Suprapubic skin (tissue), 4 donors: ENCODE measurements at regions not wholly inside any gene's neighbourhood (a gene's known extent, or its start where the extent isn't known, plus 50 kb on each side); places are given as distances from the start of the nearest gene placed in this dataset.
A peak's percentile ranks its signal among the peaks of the same experiment; 100 is the strongest.

Experiments used
- DNase-seq, 2 donors: peaks; one replicate each; pipeline ENCODE4 v3.0.0-alpha.2; 2019; ENCODE audit warnings: low spot score in 2 of 2
- H3K27ac ChIP-seq: fragments of 200-600 bp; sonication (generic); one replicate; pipeline ENCODE4 v1.5.1; 2019
- H3K27me3 ChIP-seq: fragments of 200-600 bp; sonication (generic); one replicate; pipeline ENCODE4 v1.5.1; 2019
- H3K36me3 ChIP-seq: fragments of 200-600 bp; sonication (generic); one replicate; pipeline ENCODE4 v1.5.1; 2019
- H3K4me1 ChIP-seq: fragments of 200-600 bp; sonication (generic); one replicate; pipeline ENCODE4 v1.5.1; 2019
- H3K4me3 ChIP-seq: fragments of 200-600 bp; sonication (generic); one replicate; pipeline ENCODE4 v1.5.1; 2019; ENCODE audit warnings: mild to moderate bottlenecking
- H3K9me3 ChIP-seq: fragments of 200-600 bp; sonication (generic); one replicate; pipeline ENCODE4 v1.5.1; 2019
- EP300 ChIP-seq: sonication (generic); formaldehyde crosslinking; IDR thresholded peaks from one replicate; pipeline ENCODE4 v1.6.1; 2017; ENCODE audit warnings: antibody characterized with exemption
- POLR2A ChIP-seq, 2 donors: fragments of 450-650 bp; IDR thresholded peaks; one replicate each; pipeline ENCODE4 v1.6.1; 2017; ENCODE audit warnings: antibody characterized with exemption in 2 of 2, mild to moderate bottlenecking in 2 of 2, moderate library complexity in 2 of 2
- POLR2AphosphoS5 ChIP-seq, 3 donors: sonication (generic); formaldehyde crosslinking; IDR thresholded peaks; one replicate each; pipeline ENCODE4 v1.6.1; 2017; ENCODE audit warnings: antibody characterized with exemption in 3 of 3
- WGBS: methylation state at CpG from one replicate; pipeline ENCODE4 v1.1.5; 2018; 5-methylcytosine and 5-hydroxymethylcytosine counted together
- TF ChIP-seq, protein P1 (sequence below), 2 donors: fragments of 200-600 bp in 1 of 2; fragments of 450-650 bp in 1 of 2; sonication (generic) in 1 of 2; IDR thresholded peaks; one replicate each; pipeline ENCODE4 v1.5.1; 2016 to 2019; ENCODE audit warnings: antibody characterized with exemption in 2 of 2, mild to moderate bottlenecking in 1 of 2, moderate library complexity in 1 of 2

DNA sequence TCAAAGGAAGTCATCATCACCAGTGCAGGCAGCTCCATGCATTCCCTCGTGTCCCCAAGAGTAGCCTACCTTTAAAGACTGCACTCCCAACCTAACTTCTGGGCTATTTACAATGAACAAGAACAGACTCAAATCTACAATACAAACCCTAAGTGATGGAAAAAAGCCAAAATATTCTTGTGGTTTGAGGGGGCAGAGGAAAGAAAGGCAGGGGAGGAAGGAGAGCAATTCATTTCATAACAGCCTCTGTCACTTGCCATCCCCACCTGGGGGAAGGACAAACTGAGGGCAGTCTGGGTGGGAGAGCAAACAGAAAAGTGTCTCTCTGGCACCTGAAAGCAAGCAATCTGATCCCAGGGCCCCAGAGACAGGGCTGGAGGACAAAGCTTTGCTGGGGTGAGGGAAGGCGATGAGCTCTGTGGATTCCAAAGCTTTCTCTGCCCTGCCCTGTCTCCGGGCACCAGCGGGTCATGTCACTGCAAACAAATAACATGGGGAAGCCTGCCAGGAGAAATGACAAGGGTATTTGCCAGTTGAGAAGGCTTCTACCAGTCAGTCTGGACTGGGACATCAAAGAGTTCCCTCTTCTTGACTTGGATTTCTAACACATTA, 528.0 kb upstream of the TNP1 start:
- WGBS, result 50% methylated on average over 4 of the region's 4 CpGs
- H3K36me3 ChIP-seq, result no peaks in the 10 kb centered on the region
- no peaks in the 10 kb centered on the region for H3K9me3 ChIP-seq
- peaks cover 5% of the 10 kb centered on the region for H3K4me1 ChIP-seq
- H3K27ac ChIP-seq, result no peak overlapping the region
- TF ChIP-seq, protein P1, sequence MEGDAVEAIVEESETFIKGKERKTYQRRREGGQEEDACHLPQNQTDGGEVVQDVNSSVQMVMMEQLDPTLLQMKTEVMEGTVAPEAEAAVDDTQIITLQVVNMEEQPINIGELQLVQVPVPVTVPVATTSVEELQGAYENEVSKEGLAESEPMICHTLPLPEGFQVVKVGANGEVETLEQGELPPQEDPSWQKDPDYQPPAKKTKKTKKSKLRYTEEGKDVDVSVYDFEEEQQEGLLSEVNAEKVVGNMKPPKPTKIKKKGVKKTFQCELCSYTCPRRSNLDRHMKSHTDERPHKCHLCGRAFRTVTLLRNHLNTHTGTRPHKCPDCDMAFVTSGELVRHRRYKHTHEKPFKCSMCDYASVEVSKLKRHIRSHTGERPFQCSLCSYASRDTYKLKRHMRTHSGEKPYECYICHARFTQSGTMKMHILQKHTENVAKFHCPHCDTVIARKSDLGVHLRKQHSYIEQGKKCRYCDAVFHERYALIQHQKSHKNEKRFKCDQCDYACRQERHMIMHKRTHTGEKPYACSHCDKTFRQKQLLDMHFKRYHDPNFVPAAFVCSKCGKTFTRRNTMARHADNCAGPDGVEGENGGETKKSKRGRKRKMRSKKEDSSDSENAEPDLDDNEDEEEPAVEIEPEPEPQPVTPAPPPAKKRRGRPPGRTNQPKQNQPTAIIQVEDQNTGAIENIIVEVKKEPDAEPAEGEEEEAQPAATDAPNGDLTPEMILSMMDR (IDR thresholded peaks at IDR 0.05), result no peak
- TF ChIP-seq POLR2AphosphoS5 (IDR thresholded peaks at IDR 0.05) (no peak), POLR2A (IDR thresholded peaks at IDR 0.05) (no peak), EP300 (no peak)
- H3K27me3 ChIP-seq, result no peaks in the 10 kb centered on the region
- no peak for DNase-seq
- no peak overlapping the region for H3K4me3 ChIP-seq

DNA sequence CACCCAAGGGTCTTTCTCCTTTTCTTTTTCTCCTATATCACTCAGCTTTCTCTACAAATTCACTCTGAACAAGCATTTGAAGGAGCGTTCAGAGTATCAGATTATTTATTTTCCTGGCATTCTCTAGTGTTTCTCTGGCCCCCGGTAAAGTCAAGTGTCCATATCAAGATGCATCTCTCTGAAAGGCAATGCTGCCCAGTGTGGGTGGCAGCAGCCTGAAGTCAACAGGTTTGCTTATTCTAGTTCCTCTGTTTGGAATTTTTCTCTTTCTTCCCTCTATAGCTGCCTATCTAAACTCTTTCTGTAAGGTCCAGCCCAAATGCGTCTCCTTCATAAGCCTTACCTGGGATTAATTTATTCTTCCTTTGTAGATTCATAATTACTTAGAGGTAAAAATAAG, 526.2 kb upstream of the TNP1 start:
- no peak for DNase-seq
- TF ChIP-seq POLR2AphosphoS5 (IDR thresholded peaks at IDR 0.05) (no peak), POLR2A (IDR thresholded peaks at IDR 0.05) (no peak), EP300 (no peak)
- TF ChIP-seq, protein P1 (IDR thresholded peaks at IDR 0.05), result no peak
- H3K4me3 ChIP-seq, result no peak overlapping the region
- no peak overlapping the region for H3K27ac ChIP-seq
- 64% methylated on average over 3 of the region's 3 CpGs for WGBS
- no peaks in the 10 kb centered on the region for H3K36me3 ChIP-seq
- H3K4me1 ChIP-seq, result peaks cover 3% of the 10 kb centered on the region
- no peaks in the 10 kb centered on the region for H3K9me3 ChIP-seq
- H3K27me3 ChIP-seq, result no peaks in the 10 kb centered on the region

DNA sequence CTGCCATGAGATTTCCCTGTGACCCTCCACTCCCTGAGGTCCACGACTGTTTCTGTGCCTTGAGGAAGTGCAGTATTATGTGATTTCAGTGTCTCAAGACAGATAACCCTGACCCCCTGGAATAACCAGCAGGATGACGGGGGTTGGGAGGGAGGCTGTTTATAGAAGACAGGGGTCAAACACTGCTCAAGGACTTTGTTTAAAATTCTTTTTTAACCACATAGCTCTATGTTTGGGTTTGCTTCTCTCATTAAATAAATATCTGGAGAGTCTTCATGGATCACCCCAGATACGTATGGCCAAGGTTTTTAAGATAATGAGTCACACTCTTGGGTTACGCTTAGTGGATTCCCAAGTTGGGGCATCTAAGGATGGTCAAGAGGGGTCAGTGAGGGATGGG, 523.8 kb upstream of the TNP1 start:
- Histone ChIP-seq H3K4me3 (no peak overlapping the region), H3K36me3 (no peaks in the 10 kb centered on the region), H3K27me3 (no peaks in the 10 kb centered on the region), H3K27ac (peak overlapping the region; percentile 38), H3K4me1 (peaks cover 3% of the 10 kb centered on the region), H3K9me3 (no peaks in the 10 kb centered on the region)
- no peak for DNase-seq
- TF ChIP-seq POLR2AphosphoS5 (IDR thresholded peaks at IDR 0.05) (no peak), POLR2A (IDR thresholded peaks at IDR 0.05) (no peak), EP300 (no peak)
- TF ChIP-seq, protein P1 (IDR thresholded peaks at IDR 0.05), result no peak
- 89% methylated on average over 4 of the region's 4 CpGs for WGBS

- DNase-seq, result no peak
- Histone ChIP-seq H3K4me3 (no peak overlapping the region), H3K36me3 (no peaks in the 10 kb centered on the region), H3K9me3 (no peaks in the 10 kb centered on the region), H3K27ac (no peak overlapping the region), H3K27me3 (no peaks in the 10 kb centered on the region), H3K4me1 (peaks cover under 1% of the 10 kb centered on the region)
- no peak for TF ChIP-seq POLR2AphosphoS5 (IDR thresholded peaks at IDR 0.05)
- TF ChIP-seq, protein P1 (IDR thresholded peaks at IDR 0.05), result no peak
- 67% methylated on average over 5 of the region's 5 CpGs for WGBS
Measured at GRCh38 chr2:217382794-217383193, 522.9 kb upstream of the TNP1 start.

DNA sequence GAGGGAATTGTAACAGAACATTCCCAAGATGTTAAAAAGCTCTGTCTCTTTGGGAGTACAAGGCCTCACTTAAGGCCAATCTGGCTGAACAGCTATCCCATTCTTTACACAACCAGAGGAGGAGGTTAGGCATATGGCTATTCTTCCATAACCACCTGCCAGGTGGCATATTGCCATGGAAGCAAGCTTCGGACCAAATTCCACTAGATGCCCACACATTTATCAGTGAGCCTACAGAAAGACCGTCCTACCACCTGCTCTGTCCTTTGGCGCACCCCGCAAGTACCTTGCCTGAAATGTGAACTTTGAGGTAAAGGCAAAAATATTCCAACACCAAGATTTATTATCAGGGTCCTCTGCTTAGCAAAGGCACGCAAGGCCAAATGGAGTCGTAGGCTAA, 519.9 kb upstream of the TNP1 start:
- no peaks in the 10 kb centered on the region for H3K4me1 ChIP-seq
- no peaks in the 10 kb centered on the region for H3K36me3 ChIP-seq
- no peaks in the 10 kb centered on the region for H3K9me3 ChIP-seq
- no peaks in the 10 kb centered on the region for H3K27me3 ChIP-seq
- 92% methylated on average over 6 of the region's 6 CpGs for WGBS
- TF ChIP-seq EP300 (no peak), POLR2A (IDR thresholded peaks at IDR 0.05) (no peak), POLR2AphosphoS5 (IDR thresholded peaks at IDR 0.05) (no peak)
- TF ChIP-seq, protein P1 (IDR thresholded peaks at IDR 0.05), result no peak
- no peak overlapping the region for H3K27ac ChIP-seq
- DNase-seq, result no peak
- H3K4me3 ChIP-seq, result no peak overlapping the region
